OCI-LY1 (cell line): ENCODE measurements at regions not wholly inside any gene's neighbourhood (a gene's known extent, or its start where the extent isn't known, plus 50 kb on each side); places are given as distances from the start of the nearest gene placed in this dataset.

Experiments
- H2AFZ ChIP-seq: fragments of 200-600 bp; sonication (generic), shearing (Covaris generic); 2 replicates; pipeline ENCODE4 v1.6.0; 2014; ENCODE audit warnings: antibody characterized with exemption, mild to moderate bottlenecking, low read length
- H3F3A ChIP-seq: fragments of 200-600 bp; sonication (generic), shearing (Covaris generic); 2 replicates; pipeline ENCODE4 v1.6.0; 2014; ENCODE audit warnings: mild to moderate bottlenecking, antibody characterized with exemption, low read length, moderate library complexity; ENCODE audit not compliant: insufficient read depth
- H3K27ac ChIP-seq: fragments of 200-600 bp; sonication (generic); 2 replicates; pipeline ENCODE4 v1.5.1; 2014; ENCODE audit warnings: low read length, mixed run types, mild to moderate bottlenecking, low read depth; ENCODE audit not compliant: poor library complexity, severe bottlenecking
- H3K27me3 ChIP-seq: fragments of 200-600 bp; sonication (generic); 2 replicates; pipeline ENCODE4 v1.6.0; 2014; ENCODE audit warnings: antibody characterized with exemption, mild to moderate bottlenecking, low read length, moderate library complexity; ENCODE audit not compliant: insufficient read depth
- H3K36me3 ChIP-seq: fragments of 200-600 bp; sonication (generic); 2 replicates; pipeline ENCODE4 v1.6.1; 2014; ENCODE audit warnings: mild to moderate bottlenecking, antibody characterized with exemption, low read length, moderate library complexity, mixed read lengths; ENCODE audit not compliant: insufficient read depth
- H3K4me1 ChIP-seq: fragments of 200-600 bp; sonication (generic); 2 replicates; pipeline ENCODE4 v1.5.1; 2014; ENCODE audit warnings: mild to moderate bottlenecking, low read length, moderate library complexity; ENCODE audit not compliant: insufficient read depth, severe bottlenecking
- H3K4me2 ChIP-seq: fragments of 200-600 bp; sonication (generic), shearing (Covaris generic); 2 replicates; pipeline ENCODE4 v1.6.1; 2014; ENCODE audit warnings: low read length
- H3K4me3 ChIP-seq: fragments of 200-600 bp; sonication (generic); 2 replicates; pipeline ENCODE4 v1.5.1; 2014; ENCODE audit warnings: low read length, low read depth, mild to moderate bottlenecking, mixed read lengths; ENCODE audit not compliant: poor library complexity, severe bottlenecking
- H3K79me2 ChIP-seq: fragments of 200-600 bp; shearing (Covaris generic); 2 replicates; pipeline ENCODE4 v1.6.1; 2016; ENCODE audit warnings: mixed run types, low read length, mixed read lengths; ENCODE audit not compliant: insufficient read depth
- H3K9ac ChIP-seq: fragments of 200-600 bp; sonication (generic), shearing (Covaris generic); 2 replicates; pipeline ENCODE4 v1.6.1; 2014; ENCODE audit warnings: mild to moderate bottlenecking, low read length, mixed read lengths
- H3K9me2 ChIP-seq: fragments of 200-600 bp; sonication (generic), shearing (Covaris generic); 2 replicates; pipeline ENCODE4 v1.6.1; 2014; ENCODE audit warnings: low read depth, mild to moderate bottlenecking, low read length, mixed read lengths
- H3K9me3 ChIP-seq: fragments of 200-600 bp; shearing (Covaris generic); 2 replicates; pipeline ENCODE4 v1.6.1; 2014; ENCODE audit warnings: low read length, mixed read lengths
- H4K20me1 ChIP-seq: fragments of 200-600 bp; sonication (generic), shearing (Covaris generic); 2 replicates; pipeline ENCODE4 v1.6.0; 2016; ENCODE audit warnings: mild to moderate bottlenecking, low read length; ENCODE audit not compliant: insufficient read depth
- CTCF ChIP-seq: fragments of 200-600 bp; sonication (generic), shearing (Covaris generic); IDR thresholded peaks from 2 replicates; pipeline ENCODE4 v1.5.1; 2017; ENCODE audit warnings: mild to moderate bottlenecking, antibody characterized with exemption, low read length, moderate library complexity, mixed read lengths
- EZH2 ChIP-seq: fragments of 200-600 bp; sonication (generic), shearing (Covaris generic); IDR thresholded peaks from 2 replicates; pipeline ENCODE4 v1.8.0; 2017; ENCODE audit warnings: borderline replicate concordance, mixed run types, mild to moderate bottlenecking, antibody characterized with exemption, low read length, moderate library complexity, mixed read lengths

GRCh38 chr3:72135636-72136035 lies 350.7 kb upstream of the PROK2 start:
- no peaks in the 10 kb centered on the region for H3K9me2 ChIP-seq
- H3K36me3 ChIP-seq: no peaks in the 10 kb centered on the region
- no peak overlapping the region for H3K9ac ChIP-seq
- H3K4me3 ChIP-seq: no peak overlapping the region
- H4K20me1 ChIP-seq: no peaks in the 10 kb centered on the region
- H2AFZ ChIP-seq: no peak overlapping the region
- H3K4me2 ChIP-seq: no peak overlapping the region
- TF ChIP-seq EZH2 (no peak), CTCF (no peak)
- H3K9me3 ChIP-seq: no peaks in the 10 kb centered on the region
- H3F3A ChIP-seq: no peaks in the 10 kb centered on the region
- 0 out of 2 replicates have a peak, but pooled peaks cover 2% of the 10 kb centered on the region for H3K27me3 ChIP-seq
- no peaks in the 10 kb centered on the region for H3K4me1 ChIP-seq
- H3K79me2 ChIP-seq: no peaks in the 10 kb centered on the region
- no peak overlapping the region for H3K27ac ChIP-seq

GRCh38 chr3:72134989-72135451 lies 350.1 kb upstream of the PROK2 start:
- H3K9ac ChIP-seq: no peak overlapping the region
- H3K27ac ChIP-seq: no peak overlapping the region
- H3K4me2 ChIP-seq: no peak overlapping the region
- no peaks in the 10 kb centered on the region for H3K4me1 ChIP-seq
- no peaks in the 10 kb centered on the region for H3K9me2 ChIP-seq
- H3K36me3 ChIP-seq: no peaks in the 10 kb centered on the region
- H3K4me3 ChIP-seq: no peak overlapping the region
- H3F3A ChIP-seq: no peaks in the 10 kb centered on the region
- TF ChIP-seq CTCF (no peak), EZH2 (no peak)
- no peaks in the 10 kb centered on the region for H3K79me2 ChIP-seq
- H4K20me1 ChIP-seq: no peaks in the 10 kb centered on the region
- H2AFZ ChIP-seq: no peak overlapping the region
- no peaks in the 10 kb centered on the region; the same call in 1 of the 2 replicates for H3K9me3 ChIP-seq
- H3K27me3 ChIP-seq: 0 out of 2 replicates have a peak, but pooled peaks cover 2% of the 10 kb centered on the region

- no peaks in the 10 kb centered on the region for H3F3A ChIP-seq
- no peak overlapping the region for H3K27ac ChIP-seq
- H3K79me2 ChIP-seq: no peaks in the 10 kb centered on the region
- H3K4me3 ChIP-seq: no peak overlapping the region
- no peaks in the 10 kb centered on the region for H3K4me1 ChIP-seq
- H3K9ac ChIP-seq: no peak overlapping the region
- 0 out of 2 replicates have a peak, but pooled peaks cover 2% of the 10 kb centered on the region for H3K27me3 ChIP-seq
- no peak overlapping the region for H3K4me2 ChIP-seq
- H3K36me3 ChIP-seq: no peaks in the 10 kb centered on the region
- no peaks in the 10 kb centered on the region; the same call in 1 of the 2 replicates for H3K9me3 ChIP-seq
- no peaks in the 10 kb centered on the region for H3K9me2 ChIP-seq
- H4K20me1 ChIP-seq: no peaks in the 10 kb centered on the region
- TF ChIP-seq EZH2: no peak
- no peak for TF ChIP-seq CTCF
- H2AFZ ChIP-seq: no peak overlapping the region
Observed at GRCh38 chr3:72133329-72134011, 348.5 kb upstream of the PROK2 start.
